K562 (cell line): ENCODE measurements at regions not wholly inside any gene's neighbourhood (a gene's known extent, or its start where the extent isn't known, plus 50 kb on each side); places are given as distances from the start of the nearest gene placed in this dataset.

Source experiments
- ATAC-seq: fragments of 200-7000 bp; cut with Tn5 transposase; 3 replicates; pipeline ENCODE4 v1.9.1; 2020; ENCODE audit warnings: moderate library complexity
- BruUV-seq: library from RNA; stranded (reverse); fragments of 400-500 nt; replicated peaks from 2 replicates; lab custom pipeline; 2021; lab: Mats Ljungman, UMichigan
- CTCF ChIA-PET: fragments of 300-600 bp; formaldehyde crosslinking; extraction: SDS; loops from one replicate; lab custom pipeline; 2021; ENCODE audit warnings: low intra/inter-chr PET ratio; lab: Yijun Ruan, JAX
- POLR2A ChIA-PET: fragments of 300-600, 350-650 bp; sonication (Branson Sonifier 250); formaldehyde crosslinking; extraction: SDS; loops from one replicate; lab custom pipeline; 2021; ENCODE audit warnings: antibody characterized with exemption, inconsistent platforms; lab: Yijun Ruan, JAX
- DNase-seq, 4 experiments: peaks; one replicate each; pipeline versions ENCODE4 v3.0.0 to v3.0.0-alpha.2; 2011 to 2018; ENCODE audit warnings: low spot score in 3 of 4, mixed read lengths in 3 of 4; ENCODE audit errors: extremely low read depth in 1 of 4
- FAIRE-seq: peaks from 2 replicates; lab custom pipeline; 2011; peaks lifted over from hg19 to GRCh38; lab: Jason Lieb, UNC
- H2AFZ ChIP-seq: 2 replicates; pipeline ENCODE4 v1.6.0; 2011; ENCODE audit warnings: low read depth, low read length, control low read depth, inconsistent platforms
- H3K27ac ChIP-seq: fragments of 200-600 bp; 3 replicates; pipeline ENCODE4 v1.8.0; 2011; ENCODE audit warnings: low read depth, mild to moderate bottlenecking, control low read depth, inconsistent platforms, low read length, moderate library complexity, mixed read lengths; ENCODE audit errors: extremely low read depth
- H3K27me3 ChIP-seq, 2 experiments: fragments of 300-600 bp in 1 of 2; 2 replicates in 1 of 2; 3 replicates in 1 of 2; pipeline versions ENCODE4 v1.6.0 to v1.8.0; 2011; ENCODE audit warnings: inconsistent platforms in 2 of 2, low read length in 2 of 2, mild to moderate bottlenecking in 1 of 2, mixed read lengths in 1 of 2, moderate library complexity in 1 of 2; ENCODE audit not compliant: control insufficient read depth in 2 of 2, insufficient read depth in 2 of 2
- H3K36me3 ChIP-seq: fragments of 300-600 bp; 3 replicates; pipeline ENCODE4 v1.8.0; 2011; ENCODE audit warnings: mild to moderate bottlenecking, low read length, inconsistent platforms; ENCODE audit not compliant: control insufficient read depth, insufficient read depth
- H3K4me1 ChIP-seq, 2 experiments: fragments of 200-600 bp in 1 of 2; replicated peaks in 1 of 2; 2 replicates in 1 of 2; 3 replicates in 1 of 2; pipeline versions ENCODE4 v1.5.1 to v1.8.0; 2011; ENCODE audit warnings: inconsistent platforms in 2 of 2, low read length in 2 of 2, mild to moderate bottlenecking in 1 of 2, mixed read lengths in 1 of 2, moderate library complexity in 1 of 2; ENCODE audit not compliant: control insufficient read depth in 2 of 2, insufficient read depth in 2 of 2
- H3K4me2 ChIP-seq: 2 replicates; pipeline ENCODE4 v1.6.1; 2011; ENCODE audit warnings: low read length, control low read depth, inconsistent platforms, mixed read lengths; ENCODE audit not compliant: insufficient read depth
- H3K4me3 ChIP-seq: fragments of 200-600 bp; sonication (generic), shearing (Covaris generic); 2 replicates; pipeline ENCODE4 v1.5.1; 2016; ENCODE audit warnings: control low read depth, inconsistent platforms
- H3K79me2 ChIP-seq: fragments of 200-600 bp; 3 replicates; pipeline ENCODE4 v1.8.0; 2011; ENCODE audit warnings: low read length, inconsistent platforms; ENCODE audit not compliant: control insufficient read depth, insufficient read depth
- H3K9ac ChIP-seq, 2 experiments: 2 replicates each; pipeline versions ENCODE4 v1.6.0 to v1.6.1; 2011; ENCODE audit warnings: low read depth in 2 of 2, low read length in 2 of 2, control low read depth in 1 of 2, inconsistent platforms in 1 of 2, mild to moderate bottlenecking in 1 of 2, mixed read lengths in 1 of 2; ENCODE audit not compliant: insufficient read depth in 1 of 2
- H3K9me1 ChIP-seq: one replicate; pipeline ENCODE4 v1.6.0; 2011; ENCODE audit warnings: inconsistent platforms, mild to moderate bottlenecking, low read length, moderate library complexity; ENCODE audit not compliant: control insufficient read depth, insufficient read depth
- H3K9me3 ChIP-seq: replicated peaks from 2 replicates; pipeline ENCODE4 v1.5.1; 2011; ENCODE audit warnings: low read depth, low read length, inconsistent platforms; ENCODE audit not compliant: control insufficient read depth, insufficient read depth
- H4K20me1 ChIP-seq: replicated peaks from 2 replicates; pipeline ENCODE4 v1.6.1; 2011; ENCODE audit warnings: low read length, inconsistent platforms, mixed read lengths; ENCODE audit not compliant: control insufficient read depth, insufficient read depth
- CHD2 ChIP-seq: IDR thresholded peaks from 2 replicates; pipeline ENCODE4 v1.6.1; 2011; ENCODE audit warnings: low read depth, low read length
- CTCF ChIP-seq, 3 experiments: IDR thresholded peaks in 2 of 3; conservative IDR thresholded peaks in 1 of 3; 2 replicates each; pipeline ENCODE4 v1.5.1; 2011 to 2012; ENCODE audit warnings: low read length in 3 of 3, mild to moderate bottlenecking in 3 of 3, control low read depth in 2 of 3, improper control_type of control experiment in 1 of 3, inconsistent platforms in 1 of 3, low read depth in 1 of 3, mixed read lengths in 1 of 3, moderate library complexity in 1 of 3; ENCODE audit not compliant: insufficient read depth in 2 of 3
- HMGXB4 ChIP-seq: sonication (generic); formaldehyde crosslinking; IDR thresholded peaks from 2 replicates; pipeline ENCODE4 v1.8.1; 2023; ENCODE audit warnings: mild to moderate bottlenecking, missing genetic modification reagents
- RAD21 ChIP-seq, 2 experiments: fragments of 250-450 bp in 1 of 2; fragments of 450-650 bp in 1 of 2; sonication (Bioruptor Pico) in 1 of 2; formaldehyde crosslinking in 1 of 2; IDR thresholded peaks in 1 of 2; conservative IDR thresholded peaks in 1 of 2; 2 replicates each; pipeline versions ENCODE4 v1.4.0 to v1.8.0; 2020 to 2022; ENCODE audit warnings: mild to moderate bottlenecking in 2 of 2, moderate library complexity in 1 of 2
- RB1 ChIP-seq: fragments of 450-650 bp; IDR thresholded peaks from 2 replicates; pipeline ENCODE4 v1.6.1; 2017; ENCODE audit warnings: low read depth, mild to moderate bottlenecking
- SIX5 ChIP-seq, 2 experiments: IDR thresholded peaks; 2 replicates each; pipeline ENCODE4 v1.6.1; 2011; ENCODE audit warnings: low read length in 2 of 2, borderline replicate concordance in 1 of 2, low read depth in 1 of 2, mild to moderate bottlenecking in 1 of 2, moderate library complexity in 1 of 2; ENCODE audit not compliant: insufficient read depth in 1 of 2
- ZNF133 ChIP-seq: fragments of 250-450 bp; sonication (Bioruptor Pico); IDR thresholded peaks from 2 replicates; pipeline ENCODE4 v1.4.0; 2020; ENCODE audit warnings: mild to moderate bottlenecking
- ZNF407 ChIP-seq: fragments of 450-650 bp; IDR thresholded peaks from 2 replicates; pipeline ENCODE4 v1.6.1; 2016; ENCODE audit warnings: low read depth
- WGBS: fragments of 100-300 bp; shearing (Covaris generic); methylation state at CpG from one replicate; pipeline ENCODE4 v1.1.6; 2016; ENCODE audit warnings: low coverage, mixed read lengths; ENCODE audit not compliant: insufficient coverage; ENCODE audit errors: missing lambda C conversion rate; 5-methylcytosine and 5-hydroxymethylcytosine counted together
- in situ Hi-C: fragments of 300-500 bp; cut with MboI; formaldehyde crosslinking; loops from 4 replicates; pipeline ENCODE4 v1.15.0; 2018; ENCODE audit warnings: inconsistent platforms, mixed read lengths
- intact Hi-C: fragments of 100-400 bp; cut with micrococcal nuclease; formaldehyde crosslinking; loops from 2 replicates; pipeline ENCODE4 v1.14.2; 2022

- H3K79me2 ChIP-seq, result no peaks in the 10 kb centered on the region
- no peak overlapping the region for H2AFZ ChIP-seq
- FAIRE-seq (no peak), DNase-seq (peak in 2 of 4 experiments; percentile 12 to 30), ATAC-seq (peak; percentile 73)
- peaks cover 0 to 4% of the 10 kb centered on the region in 2 experiments; a peak in 1 of 5 replicates for H3K4me1 ChIP-seq
- no peaks in the 10 kb centered on the region for H3K36me3 ChIP-seq
- 22% methylated on average over 3 of the region's 5 CpGs for WGBS
- ChIA-PET CTCF (no interaction called here), POLR2A (no interaction called here)
- H3K9me1 ChIP-seq, result no peaks in the 10 kb centered on the region
- H3K4me2 ChIP-seq, result no peak overlapping the region
- H3K27ac ChIP-seq, result no peak overlapping the region
- no TSS peak for BruUV-seq
- no peak overlapping the region for H3K4me3 ChIP-seq
- no peaks in the 10 kb centered on the region for H3K27me3 ChIP-seq
- intact Hi-C loops, result no loop called here
- H4K20me1 ChIP-seq, result no peaks in the 10 kb centered on the region
- H3K9ac ChIP-seq, result no peak overlapping the region
- in situ Hi-C loops, result no loop called here
- TF ChIP-seq SIX5 (IDR thresholded peaks at IDR 0.05; ENCODE audit: borderline replicate concordance in 1 of 2, insufficient read depth in 1 of 2, low read depth in 1 of 2, low read length in 2 of 2) (no peak), CTCF (IDR thresholded peaks at IDR 0.05 in 2 of 3, conservative IDR thresholded peaks at IDR 0.05 in 1 of 3; ENCODE audit: insufficient read depth in 2 of 3, low read depth in 1 of 3, low read length in 3 of 3) (peak; percentile 26 to 38 (median 31); a peak in 4 of 6 replicates), ZNF133 (no peak), CHD2 (no peak), ZNF407 (no peak), RAD21 (CRISPR knock-in tag; conservative IDR thresholded peaks at IDR 0.05 in 1 of 2, IDR thresholded peaks at IDR 0.05 in 1 of 2) (peak; percentile 20 to 55; a peak in 3 of 4 replicates), HMGXB4 (CRISPR knock-in tag) (no peak), RB1 (no peak)
- H3K9me3 ChIP-seq, result no peaks in the 10 kb centered on the region; the same call in 1 of the 2 replicates
Observed at GRCh38 chr9:108060175-108060574, 570.6 kb upstream of the KLF4 start.
